HG02763 (cell line): ENCODE measurements at regions not wholly inside any gene's neighbourhood (a gene's known extent, or its start where the extent isn't known, plus 50 kb on each side); places are given as distances from the start of the nearest gene placed in this dataset.

Source experiments
- ATAC-seq: cut with Tn5 transposase; IDR thresholded peaks from one replicate; pipeline ENCODE4 v1.9.1; 2021; ENCODE audit warnings: mild to moderate bottlenecking, moderate library complexity; ENCODE audit not compliant: unreplicated experiment

DNA sequence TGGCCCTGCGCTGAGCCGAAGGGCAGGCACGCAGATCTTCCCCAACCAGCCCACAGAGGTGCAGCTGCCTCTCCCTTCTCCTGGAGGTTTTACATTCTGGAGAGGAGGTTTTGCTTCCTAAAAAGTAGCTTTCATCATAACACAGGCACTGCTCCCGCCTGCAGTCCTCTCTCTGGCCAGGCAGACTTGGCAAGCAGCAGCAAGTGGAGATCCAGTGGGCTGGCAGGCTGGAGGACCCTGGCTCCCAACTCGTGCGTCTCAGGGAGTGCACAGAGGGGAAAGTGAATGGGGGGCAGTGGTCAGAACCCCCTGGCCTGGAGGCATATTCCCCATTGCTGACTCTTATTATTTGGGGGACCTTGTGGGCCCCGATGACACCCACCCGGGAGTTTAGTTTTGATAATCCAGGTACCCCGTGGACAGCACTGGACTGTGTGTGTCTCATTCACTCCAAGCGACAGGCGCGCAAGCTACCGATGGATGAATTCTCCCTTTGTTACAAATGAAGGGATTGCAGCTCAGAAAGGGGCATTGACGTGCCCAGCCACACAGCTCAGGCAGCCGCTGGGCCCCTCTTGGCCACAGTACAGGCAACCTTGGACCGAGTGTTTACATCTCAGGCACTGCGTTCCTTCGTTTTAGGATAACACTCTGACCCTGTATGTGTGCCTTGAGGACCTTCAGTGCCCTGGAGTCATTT, 1223.9 kb downstream of the BRD1 start:
- no peak for ATAC-seq

DNA sequence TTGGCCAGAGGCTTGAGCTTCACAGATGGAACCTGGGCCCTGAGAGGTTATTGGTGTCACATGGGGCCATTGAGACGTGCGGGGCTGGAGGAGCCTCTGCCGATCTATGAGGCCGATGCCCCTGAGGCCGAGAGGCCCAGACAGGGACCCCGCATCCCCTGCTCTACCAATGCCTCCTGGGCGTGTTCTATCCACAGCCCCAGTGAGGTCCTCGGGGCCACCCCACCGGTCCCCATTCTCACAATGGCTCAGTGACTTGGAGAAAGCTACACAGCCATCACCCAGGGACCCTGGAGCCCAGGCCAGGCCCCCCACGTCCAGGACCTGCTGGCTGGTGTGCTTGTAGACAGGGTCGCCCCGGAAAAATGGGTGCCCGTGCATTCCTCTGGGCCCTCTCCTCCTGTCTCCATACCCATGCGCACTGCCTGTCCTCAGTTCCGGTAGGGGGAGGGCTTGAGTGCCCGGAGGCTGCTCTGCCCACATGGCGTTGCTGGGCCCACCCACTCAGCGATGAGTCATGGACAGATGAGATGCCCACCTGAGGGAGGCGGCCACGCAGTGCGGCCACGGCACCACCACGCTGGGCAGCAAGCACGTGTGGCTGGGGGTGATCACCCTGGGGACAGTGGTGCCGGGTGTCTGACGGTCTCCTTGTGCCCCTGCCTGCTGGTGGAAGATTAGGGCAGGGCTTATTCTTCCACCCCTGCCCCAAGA, 1224.7 kb downstream of the BRD1 start:
- ATAC-seq: no peak

DNA sequence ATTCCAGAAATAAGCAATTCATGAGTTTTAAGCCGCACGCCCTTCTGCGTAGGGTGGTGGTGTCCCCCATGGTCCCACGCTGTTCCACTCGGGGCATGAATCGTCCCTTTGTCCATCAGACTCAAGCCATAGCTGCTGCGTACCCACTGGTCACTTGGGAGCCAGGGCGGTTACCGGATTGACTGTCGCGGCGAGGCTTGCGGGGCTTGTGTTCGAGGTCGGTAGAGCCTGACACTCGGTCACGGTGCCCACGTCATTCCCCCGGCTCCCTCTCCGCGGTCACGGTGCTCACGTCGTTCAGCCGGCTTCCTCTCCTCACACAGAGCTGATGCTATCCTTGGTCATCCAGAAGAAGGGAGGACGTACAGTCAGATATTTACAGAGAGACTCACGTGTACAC, 1227.0 kb downstream of the BRD1 start:
- ATAC-seq: no peak

DNA sequence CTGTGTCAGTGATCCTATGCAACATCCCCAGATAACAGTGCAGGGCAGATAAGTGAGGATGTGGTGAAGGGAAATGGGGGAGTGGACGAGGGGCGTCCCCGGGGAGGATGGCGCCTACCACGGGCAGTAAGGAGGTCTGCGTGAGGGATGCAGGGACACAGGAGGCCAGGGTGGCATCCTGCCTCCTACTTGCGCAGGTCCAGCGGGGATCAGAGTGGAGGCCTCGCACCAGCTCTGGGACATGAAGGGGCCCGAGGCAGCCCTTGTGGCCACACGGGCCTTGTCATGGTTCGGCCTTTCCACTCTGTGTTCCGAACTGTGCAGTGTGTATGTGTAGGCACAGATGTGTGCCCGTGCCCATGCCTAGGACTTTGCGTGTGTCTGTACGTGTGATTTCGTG, 1227.5 kb downstream of the BRD1 start:
- ATAC-seq: no peak

DNA sequence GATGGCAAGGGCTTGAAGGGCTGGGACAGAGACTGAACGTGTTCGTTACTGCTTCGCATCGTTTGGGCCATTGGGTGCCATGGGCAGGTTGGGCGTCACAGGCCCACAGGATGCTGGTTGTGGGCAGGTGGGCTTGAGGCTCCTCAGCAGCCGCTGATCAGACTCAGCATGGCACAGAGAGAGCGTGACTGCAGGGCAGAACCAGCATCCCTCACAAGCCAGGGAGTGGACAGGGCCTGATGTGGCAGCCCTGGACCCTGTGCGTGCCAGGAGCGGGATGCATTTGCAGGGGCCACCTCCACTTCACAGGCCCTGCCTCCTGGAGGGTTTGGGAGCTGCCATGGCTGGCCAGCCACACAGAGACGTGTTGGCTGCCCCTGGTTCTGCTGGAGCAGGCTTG, 1228.3 kb downstream of the BRD1 start:
- ATAC-seq: no peak

DNA sequence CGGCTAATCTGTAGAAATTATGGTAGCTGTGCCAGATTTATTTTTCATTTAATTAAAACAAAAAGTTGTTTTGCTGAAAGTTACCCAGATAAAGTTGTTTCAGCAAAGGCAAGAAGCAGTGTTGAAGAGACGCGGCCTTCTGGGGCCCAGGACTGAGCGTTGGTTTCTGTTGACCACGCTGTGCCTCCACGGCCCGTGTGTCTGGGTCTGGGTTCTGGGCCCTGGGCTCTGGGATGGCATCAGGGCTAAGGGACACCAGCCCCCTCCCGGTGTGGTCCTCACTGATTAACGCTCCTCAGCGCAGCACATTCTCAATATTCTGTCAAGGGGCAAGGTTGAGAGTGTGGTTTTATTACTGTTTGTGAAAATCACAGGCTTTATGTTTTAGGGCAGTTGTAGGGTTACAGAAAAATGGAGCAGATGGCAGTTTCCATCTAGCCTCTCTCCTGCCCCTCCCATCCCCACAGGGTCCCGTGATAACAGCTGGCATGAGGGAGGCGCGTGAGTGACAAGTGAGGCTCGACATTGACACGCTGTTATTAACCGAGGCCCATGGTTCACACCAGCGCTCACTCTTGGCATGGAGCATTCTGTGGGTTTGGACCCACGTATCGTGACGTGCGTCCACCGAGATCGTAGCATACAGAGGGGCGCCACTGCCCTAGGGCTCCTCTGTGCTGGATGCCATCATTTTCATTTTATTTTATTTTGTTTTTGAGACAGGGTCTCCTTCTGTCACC, 1231.4 kb downstream of the BRD1 start:
- ATAC-seq: no peak

DNA sequence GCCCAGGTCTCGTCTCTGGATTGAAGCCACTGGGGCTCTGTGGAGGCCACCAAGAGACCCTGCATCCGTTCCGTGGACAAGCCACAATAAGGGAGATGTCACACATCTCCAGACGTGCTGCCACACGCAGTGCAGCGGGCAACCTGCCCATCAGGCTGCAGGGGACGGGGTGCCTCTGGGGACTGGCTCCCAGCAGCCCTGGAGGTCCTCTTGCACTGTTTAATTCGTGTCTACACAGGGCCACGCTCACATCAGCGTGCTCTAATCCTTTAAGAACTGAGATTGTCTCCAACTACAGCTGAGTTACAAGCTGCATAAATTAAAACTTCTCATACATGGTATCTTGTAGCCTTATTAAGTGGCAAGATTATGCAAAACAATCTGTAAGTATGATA, 1232.2 kb downstream of the BRD1 start:
- no peak for ATAC-seq

DNA sequence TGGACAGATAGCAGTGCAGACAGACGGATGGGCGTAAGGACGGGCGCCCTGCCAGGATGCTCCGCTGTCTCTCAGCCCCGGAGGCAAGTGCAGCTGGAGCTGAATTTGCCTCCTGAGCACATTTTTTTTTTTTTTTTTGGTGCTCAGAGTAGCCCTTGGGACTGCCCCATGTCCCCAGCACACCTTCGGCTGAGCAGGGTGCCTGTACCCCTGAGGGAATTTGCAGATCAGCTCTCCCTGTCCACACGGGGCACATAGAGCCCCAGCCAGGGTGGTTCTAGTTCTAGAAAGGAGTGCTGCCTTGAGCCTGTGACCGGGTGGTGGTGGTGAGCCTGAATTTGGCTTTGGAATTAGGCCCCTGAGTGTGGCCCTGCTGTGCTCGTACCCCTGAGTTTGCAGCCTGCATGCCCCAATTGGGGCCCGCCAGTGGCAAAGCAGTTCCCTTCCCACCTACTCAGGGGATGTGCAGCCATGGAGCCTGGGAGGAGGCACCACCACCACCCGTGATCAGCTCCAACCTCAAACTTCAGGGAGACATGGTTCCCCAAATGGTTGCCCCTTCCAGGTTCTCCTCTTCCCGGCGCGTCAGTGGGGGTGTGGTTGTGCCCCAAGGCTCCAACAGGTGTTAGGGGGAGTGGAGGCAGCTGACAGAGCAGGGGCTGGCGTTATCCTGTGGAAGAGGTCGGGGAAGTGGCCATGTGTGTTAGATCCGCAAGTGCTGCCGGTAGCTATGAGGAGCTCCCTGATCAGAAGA, 1232.7 kb downstream of the BRD1 start:
- ATAC-seq: no peak

DNA sequence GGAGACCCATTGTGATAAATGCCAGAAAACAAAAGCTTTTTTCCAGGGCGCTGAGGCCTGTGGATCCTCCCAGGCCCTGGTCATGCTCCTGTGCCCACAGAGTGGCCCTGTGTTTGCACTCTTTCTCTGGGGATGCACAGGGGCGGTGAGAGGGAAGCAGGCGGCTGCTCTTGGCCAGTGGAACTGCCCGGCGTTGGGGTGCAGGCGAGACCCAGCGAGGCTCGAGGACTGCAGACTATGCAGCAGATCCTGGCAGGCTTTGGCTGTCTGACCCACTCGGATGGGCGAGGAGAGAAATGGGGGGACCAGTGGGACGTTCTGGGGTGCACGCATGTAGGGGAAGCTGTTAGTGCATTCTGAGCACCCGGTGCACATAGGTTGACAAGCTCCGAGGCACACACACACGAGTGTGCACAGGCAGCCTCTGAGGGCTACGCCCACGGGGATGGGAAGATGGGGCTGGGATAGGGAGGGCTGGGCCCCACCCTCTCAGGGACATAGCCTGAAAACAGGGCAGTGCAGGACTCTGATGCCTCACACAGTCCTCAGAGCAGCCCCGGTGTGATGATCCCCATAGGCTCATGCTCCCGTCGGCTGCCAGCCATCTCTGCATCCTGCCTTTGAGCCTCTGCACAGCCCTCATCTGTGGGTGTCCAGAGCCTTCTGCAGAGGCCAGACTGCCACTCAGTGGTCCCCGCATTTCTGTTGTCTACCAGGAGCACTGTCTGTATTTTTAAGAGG, 1233.5 kb downstream of the BRD1 start:
- no peak for ATAC-seq

DNA sequence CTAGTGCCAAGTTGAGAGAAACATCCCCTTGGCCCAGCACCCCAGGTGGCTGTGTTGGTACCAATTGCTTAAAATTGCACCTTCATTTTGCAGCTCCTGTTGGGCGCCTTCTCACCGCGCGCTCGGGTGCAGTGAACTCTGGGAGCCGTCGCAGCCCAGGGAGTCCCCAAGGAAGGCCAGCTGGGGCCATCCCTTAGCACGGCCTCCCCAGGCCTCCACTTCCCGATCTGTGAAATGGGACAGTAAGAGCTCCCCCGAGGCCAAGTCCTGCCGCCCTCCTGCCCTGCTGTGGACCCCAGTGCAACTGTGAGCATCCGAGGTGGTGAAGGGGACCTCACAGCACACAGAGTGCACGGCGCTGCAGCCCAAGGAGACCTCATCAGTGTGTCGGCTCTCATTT, 1234.1 kb downstream of the BRD1 start:
- no peak for ATAC-seq

DNA sequence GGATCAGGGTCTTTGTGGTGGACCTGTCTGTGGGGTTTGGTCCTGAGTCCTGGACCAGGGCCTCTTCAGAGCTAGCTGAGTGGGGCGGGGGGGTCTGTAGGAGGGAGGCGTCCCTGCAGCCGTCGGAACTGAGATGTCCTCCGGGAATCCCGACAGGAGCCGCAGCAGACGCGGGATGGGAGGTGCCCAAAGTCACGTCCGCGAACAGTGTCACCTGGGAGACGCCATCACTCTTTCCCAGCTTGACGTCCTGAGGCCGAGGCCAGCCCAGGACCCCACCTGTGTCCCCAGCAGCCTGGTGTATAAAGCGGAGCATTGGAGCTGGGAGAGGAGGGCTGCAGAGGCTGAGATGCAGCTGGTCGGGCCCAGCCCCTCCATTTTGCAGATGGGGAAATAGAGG, 1234.7 kb downstream of the BRD1 start:
- ATAC-seq: no peak

DNA sequence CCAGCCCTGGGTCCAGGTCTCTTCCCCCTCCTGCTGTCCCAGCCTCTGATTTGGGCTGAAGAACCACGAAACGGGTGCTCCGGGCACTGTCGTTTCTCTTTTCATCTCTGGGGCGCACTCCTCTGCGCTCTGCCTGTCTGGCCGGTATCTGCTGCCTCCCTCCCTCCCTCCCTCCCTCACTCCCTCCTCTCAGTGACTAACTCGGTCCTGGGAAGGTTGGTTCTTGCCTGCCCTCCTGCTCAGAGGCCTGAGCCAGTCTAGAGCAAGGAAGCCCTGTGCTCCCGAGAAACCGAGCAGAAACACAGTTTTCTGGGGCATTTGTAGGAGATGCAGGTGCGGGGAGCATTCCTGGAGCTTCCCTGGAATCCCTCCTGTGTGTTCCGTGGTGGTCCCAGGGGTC, 1235.2 kb downstream of the BRD1 start:
- ATAC-seq: no peak

DNA sequence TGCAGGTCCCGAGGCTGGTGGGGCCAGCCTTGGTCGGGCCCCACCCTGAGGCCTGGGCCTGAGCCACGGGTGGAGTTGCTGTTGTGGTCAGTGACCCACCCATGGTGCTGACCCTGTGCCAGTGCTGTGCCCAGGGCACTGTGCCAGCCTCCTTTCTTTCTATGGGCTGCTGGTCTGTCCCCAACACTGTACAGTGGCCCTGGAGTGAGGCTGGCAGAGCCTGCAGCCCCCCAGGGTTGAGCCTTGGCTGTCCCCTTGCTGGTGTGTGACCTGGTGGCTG, 1235.7 kb downstream of the BRD1 start:
- ATAC-seq: no peak

DNA sequence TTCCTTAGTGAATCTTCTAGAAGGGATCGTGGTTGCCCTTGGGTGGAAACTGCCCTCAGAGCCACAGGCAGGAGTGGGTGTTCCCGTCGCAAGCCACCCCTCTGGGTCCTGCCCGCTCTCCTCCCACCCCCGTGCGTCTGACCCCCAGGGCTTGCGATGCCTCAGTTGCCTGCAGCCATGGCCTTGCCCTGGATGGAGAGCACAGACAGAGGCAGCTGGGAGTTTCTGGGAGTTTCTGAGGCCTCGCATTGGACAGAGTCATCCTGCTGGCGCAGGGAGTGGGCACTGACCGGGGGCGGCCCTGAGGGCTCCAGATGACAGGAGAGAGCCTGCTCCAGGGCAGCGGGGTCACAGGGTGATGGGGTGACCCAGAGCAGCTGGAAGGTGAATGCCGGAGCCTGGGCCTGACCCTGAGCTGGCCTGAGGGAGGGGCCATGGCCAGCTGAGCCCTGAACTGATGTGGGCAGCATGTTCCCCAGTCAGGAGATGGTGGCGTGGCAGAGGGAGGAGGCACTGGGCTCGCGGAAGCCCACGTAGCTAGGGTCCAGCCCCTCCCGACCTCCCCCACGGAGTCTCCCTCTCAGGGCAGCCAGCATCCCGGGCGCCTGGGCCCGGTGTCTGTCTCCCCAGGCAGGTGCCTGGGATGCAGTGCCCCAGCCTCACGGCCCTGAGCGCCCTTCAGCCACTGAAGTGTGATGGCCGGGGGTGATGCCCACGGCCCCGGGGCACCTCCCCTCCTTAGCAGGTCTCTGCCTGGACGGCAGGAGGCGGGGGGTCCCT, 1236.2 kb downstream of the BRD1 start:
- ATAC-seq: no peak

DNA sequence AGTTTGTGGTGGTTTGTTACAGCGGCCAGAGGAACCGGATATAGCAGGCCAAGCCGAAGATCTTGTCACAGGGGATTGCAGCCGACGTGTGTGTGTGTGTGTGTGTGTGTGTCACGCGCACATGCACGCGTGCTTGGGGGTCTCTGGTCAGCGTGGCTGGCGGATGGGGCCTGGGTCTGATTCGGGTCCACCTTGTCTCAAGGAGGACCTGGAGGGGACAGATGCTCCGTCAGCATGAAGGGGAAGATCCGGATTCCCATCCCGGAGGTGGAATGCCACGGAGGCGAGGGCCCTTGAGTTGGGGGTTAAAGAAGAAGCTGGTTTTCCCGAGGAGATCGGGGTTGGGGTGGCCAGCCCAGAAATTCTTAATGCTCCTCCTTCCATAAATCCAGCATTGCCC, 1237.8 kb downstream of the BRD1 start:
- ATAC-seq: no peak

DNA sequence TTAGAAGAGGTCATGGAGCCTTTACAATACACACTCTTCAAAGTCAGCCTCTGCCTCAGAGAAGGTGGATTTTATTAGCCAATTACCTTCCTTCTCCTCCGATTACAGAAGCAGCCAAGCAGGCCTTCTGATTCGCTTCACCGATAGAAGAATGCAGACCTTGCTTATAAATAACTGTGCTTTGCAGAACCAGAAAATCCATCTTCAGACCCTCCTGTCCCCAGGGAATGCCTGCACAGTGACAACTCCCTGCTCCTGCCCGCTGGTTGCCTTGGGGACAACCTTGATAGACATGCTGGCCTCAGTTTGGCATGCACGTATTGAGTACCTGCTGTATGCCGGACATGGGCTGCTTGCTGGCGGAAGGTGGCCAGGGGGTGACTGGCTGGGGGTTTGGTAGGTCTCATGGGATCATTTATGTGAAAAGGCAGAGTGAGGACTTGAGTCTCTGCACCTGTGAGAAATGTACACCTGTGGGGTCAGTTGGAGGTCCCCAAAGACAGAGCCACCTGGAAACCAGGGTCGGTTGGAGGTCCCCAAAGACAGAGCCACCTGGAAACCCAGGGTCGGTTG, 1238.7 kb downstream of the BRD1 start:
- no peak for ATAC-seq

DNA sequence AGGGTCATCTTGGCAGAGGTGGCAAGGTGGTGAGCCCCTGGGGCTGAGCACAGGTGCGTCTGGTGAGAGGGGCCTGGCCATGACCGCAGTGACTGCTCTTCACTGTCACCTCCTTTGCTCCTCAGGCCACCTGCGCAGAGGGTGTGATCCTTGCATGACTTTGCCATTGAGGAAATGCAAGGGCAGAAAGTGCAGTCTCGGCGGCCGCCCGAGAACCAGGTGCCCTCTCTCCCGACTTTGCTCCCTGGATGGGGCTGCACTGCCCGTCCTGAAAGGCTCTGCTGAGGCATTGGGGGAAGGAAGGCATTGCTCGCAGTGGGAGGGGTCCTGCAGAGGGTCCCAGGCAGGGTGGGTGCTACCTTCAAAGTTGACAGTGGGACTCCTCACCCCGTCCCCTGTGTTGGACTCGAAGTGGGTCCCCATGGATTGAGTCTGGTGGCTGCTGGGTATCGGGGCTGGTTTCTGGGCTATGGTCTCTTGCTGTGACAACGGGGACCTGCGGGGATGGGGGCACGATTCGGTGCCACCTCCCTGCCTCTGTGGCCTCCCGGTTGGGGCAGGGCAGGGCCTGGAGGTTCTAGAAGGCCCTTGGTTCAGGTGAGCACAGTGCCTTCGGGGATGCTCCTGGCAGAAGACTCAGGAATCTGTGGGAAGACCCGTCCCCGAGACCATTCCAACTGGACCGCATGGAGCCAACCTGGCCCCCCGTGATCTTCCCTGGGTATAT, 1239.4 kb downstream of the BRD1 start:
- ATAC-seq: no peak

DNA sequence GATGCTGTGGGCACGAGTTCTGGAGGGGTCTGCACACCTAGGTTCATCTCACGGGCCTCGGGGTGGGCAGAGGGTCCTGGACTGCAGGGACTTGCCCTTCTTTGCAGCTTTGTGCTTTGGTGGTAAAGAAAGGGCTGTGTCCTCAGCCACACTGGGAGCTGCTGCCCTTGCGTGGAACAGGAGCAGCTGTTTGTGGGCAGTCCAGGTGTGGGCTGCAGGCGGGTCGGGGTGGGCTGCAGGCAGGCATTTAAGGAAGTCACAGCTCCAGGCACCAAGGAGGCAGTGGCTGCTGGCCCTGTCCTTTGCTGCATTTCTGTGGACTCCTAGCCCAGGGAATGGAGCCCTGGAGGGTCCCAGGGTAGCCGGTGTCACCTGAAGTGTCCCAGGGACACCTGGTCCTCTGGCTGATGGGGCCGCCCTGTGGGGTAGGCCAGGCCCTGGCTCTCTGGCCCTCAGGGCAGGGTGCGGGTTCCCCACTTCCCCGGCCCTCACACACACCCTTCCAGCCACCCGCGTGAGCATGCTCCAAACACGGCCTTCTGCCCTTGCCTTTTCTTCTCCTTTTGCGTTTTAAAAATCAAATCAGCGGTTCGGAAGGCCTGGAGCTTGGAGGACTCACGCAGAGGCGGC, 1240.3 kb downstream of the BRD1 start:
- no peak for ATAC-seq

DNA sequence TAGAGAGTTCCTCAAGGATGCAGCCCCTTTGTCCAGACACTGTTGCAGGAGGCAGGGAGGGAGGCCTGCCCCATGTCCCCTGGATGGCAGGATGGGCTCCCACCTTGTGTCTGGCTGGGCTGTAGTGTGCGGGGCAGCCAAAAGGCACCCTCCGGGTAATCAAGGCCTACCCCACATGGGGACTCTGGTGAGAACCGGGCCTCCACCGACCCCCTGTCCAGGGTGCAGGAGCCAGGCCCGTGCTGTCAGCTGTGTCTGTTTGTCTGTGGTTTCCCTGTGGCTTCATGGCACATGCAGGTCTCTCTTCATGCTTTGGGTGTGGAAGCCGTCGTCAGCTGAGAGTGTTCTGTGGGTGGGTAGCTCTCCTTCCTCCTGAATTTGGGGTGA, 1240.9 kb downstream of the BRD1 start:
- ATAC-seq: no peak
